SU-DHL-6 (cell line): ENCODE measurements at regions not wholly inside any gene's neighbourhood (a gene's known extent, or its start where the extent isn't known, plus 50 kb on each side); places are given as distances from the start of the nearest gene placed in this dataset.

Source experiments
- CTCF ChIP-seq: fragments of 200-600 bp; sonication (generic); IDR thresholded peaks from one replicate; pipeline ENCODE4 v1.5.1; 2017; ENCODE audit warnings: antibody characterized with exemption, mild to moderate bottlenecking, low read length, moderate library complexity; ENCODE audit not compliant: insufficient read depth, poor library complexity, severe bottlenecking
- EZH2phosphoT487 ChIP-seq: fragments of 200-600 bp; sonication (generic), shearing (Covaris generic); conservative IDR thresholded peaks from 2 replicates; pipeline ENCODE4 v1.6.1; 2018; ENCODE audit warnings: mild to moderate bottlenecking, antibody characterized with exemption, low read length, moderate library complexity, mixed read lengths

- no peak for TF ChIP-seq CTCF
- no peak for TF ChIP-seq EZH2phosphoT487
These were observed 105.9 kb downstream of the SLC17A6 start for GRCh38 chr11:22444076-22444475.
